GM21717 (cell line): ENCODE measurements at regions not wholly inside any gene's neighbourhood (a gene's known extent, or its start where the extent isn't known, plus 50 kb on each side); places are given as distances from the start of the nearest gene placed in this dataset.

Experiments used
- ATAC-seq: cut with Tn5 transposase; IDR thresholded peaks from one replicate; pipeline ENCODE4 v1.9.1; 2021; ENCODE audit warnings: mild to moderate bottlenecking, moderate library complexity; ENCODE audit not compliant: unreplicated experiment

DNA sequence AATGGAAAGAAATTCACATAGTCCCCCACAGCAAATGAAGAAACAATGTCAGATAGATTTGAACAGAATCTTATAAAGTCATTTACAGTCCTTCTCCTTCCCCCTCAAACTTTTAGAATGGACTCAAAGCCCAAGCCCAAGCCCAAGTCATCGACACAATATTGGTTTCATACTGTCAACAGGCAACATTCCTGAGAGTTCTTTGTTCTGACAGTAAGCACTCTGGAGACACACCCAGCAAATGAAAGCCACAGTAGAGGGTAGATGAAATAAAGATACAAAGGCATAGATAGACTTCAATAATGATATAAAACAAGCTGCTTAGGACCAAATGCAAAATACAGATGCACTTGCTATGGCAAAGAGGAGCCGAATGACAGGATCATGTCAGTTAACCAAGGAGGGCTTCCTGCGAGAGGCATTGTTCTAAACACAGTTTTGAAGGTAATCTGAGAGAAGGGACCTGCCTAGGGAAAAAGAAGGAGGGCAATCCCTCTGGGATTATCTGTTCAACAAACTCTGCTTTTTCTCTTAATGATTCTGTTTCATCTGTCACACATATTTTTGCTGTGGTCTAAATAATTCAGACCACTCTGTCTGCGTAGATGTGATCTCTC, 97.1 kb upstream of the MAP4K3 start:
- no peak for ATAC-seq

DNA sequence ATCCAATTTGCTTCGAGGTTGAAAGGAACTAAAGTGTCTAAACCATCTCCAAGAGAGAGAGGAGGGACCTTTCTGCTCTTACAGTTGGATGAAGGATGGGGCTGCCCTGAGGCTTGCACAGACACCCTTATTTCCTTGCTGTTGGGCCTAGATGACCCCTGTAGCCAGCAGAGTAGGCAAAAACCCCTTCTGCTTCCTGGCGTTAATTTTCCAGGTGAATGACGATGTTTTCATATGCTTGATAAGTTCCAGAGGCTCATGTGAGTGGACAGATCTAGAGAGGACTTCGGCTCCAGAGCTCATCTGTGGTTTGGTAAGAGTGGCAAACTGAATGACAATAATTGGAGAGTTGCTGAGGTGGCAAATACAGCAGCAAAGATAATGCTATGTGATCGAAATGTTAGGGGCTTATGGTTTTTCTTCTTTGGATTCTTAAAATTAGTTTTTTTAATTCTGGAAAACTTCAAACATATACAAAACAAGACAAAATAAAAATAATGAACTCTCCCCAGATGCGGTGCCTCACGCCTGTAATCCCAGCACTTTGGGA, 98.6 kb upstream of the MAP4K3 start:
- no peak for ATAC-seq

DNA sequence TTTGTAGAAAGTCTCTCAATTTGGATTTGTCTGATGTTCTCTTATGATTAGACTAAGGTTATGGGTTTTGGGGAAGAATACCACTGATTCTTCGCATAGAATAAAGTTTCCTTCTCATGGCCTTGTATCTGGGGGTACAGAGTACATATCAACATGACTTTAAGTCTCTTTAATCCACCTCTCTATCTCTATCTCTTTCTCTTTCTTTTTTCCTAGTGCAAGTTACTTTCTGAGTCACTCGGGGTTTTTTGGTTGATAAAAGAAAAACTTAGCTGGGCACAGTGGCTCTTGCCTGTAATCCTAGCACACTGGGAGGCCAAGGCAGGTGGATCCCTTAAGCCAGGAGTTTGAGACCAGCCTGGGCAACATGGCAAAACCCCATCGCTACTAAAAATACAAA, 100.1 kb upstream of the MAP4K3 start:
- peak; percentile 55 for ATAC-seq

DNA sequence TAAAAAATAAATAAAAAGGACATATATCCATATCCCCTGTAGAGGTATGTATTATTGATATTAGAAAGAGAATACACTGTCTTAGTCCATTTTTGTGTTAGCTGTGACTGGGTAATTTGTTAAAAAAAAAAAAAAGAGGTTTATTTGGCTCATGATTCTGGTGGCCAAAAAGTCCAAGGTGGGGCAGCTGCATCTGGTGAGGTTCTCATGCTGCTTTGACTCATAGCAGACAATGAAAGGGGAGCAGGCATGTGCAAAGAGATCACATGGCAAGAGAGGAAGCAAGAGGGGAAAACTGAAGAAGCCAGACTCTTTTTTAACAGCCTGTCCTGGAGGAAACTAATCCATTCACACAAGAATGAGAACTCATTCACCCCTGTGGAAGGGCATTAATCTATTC, 101.6 kb upstream of the MAP4K3 start:
- ATAC-seq, result no peak

DNA sequence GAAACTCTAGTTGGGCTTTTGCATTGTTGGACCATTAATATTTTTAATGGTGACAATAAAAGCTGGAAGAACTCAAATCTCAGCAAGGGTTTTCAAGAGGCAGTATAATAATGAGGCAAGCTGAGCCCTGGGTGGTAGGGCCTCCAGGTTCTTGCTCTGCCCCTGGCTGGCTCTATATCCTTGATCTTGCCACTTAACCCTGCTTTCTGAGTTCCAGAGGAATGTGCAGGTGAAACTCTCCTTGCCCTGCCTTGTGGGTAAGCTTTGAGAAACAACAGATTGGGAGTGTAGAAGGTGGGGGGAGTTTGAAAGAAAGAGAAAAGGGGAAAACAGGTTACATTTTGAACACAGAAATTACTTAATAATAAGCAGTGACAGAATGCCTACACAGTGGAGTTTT, 103.3 kb upstream of the MAP4K3 start:
- no peak for ATAC-seq

DNA sequence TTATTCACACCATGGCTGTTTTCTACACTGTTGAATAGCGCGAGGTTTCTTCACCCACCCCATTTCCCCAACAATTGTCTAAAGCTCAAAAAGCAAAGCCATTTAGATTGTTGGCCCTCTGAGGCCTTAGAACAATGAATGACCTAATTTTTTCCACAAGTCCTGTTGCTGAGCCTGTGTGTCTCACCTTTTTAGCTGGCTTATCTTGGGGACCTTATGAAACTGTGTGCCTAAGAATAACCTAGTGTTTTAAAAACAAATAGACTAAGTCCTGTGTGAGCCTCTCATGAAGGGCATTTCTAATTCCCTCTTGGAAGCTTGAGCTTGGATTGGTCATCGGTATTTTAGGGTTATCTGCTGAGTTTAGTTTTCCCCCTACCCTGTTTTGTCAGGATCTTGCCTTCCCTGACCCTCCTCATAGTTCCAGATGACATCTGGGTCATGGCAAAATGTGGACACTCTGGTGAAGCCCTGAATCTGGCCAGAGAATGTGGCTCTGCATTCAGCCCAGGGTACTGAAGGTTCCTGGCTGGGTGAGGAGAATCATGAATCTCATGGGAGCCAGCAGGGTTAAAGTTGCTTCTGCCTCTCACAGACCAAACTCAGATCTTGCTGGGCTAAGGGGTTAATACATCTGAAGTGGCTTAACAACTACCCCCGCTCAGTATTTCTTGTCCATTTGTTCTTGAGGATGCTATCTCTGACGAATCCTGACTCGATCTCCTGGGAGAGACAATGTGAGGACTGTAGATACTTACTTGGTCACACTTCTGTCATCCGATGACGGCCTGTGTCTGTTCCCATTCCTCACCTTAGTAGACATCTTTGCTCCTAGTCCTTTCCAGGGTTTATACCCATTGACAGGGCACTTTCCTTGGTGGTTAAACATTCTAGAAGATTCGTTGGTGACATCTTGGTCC, 104.2 kb upstream of the MAP4K3 start:
- no peak for ATAC-seq

DNA sequence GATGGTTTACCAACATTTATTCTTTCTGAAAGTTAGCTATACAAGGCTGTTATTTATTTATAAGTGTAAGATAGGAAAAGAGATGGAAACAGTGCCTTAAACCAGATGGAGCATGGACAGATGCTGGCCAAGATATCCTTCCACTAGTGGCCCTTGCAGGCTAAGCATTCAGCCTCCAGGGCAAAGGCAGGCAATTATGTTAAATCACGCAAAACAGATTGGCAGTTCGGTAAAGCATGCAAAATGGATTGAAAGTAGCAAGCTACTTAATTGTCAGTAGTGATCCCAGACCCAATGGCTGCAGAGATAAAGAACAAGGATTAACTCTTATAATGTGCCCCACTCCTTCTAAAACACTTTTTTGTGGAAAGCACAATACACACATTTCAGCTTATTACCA, 105.4 kb upstream of the MAP4K3 start:
- ATAC-seq, result no peak

DNA sequence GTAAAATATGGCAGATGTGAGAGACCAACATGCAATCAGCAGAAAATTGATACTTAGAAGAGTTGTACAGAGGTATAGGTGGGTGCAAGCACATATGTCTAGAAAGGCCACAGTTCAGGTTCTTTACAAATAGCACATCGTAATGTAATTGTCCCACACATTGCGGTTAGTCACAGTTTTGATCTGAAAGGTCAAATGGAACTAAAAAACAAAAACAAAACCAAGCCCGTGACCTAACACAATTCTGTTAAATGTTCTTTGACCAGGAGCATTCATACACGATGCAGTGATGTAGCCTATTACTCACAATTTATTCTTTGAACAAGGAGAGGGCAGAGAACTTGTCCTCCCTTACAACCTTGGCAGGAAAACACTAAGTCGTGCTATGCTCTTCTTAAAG, 108.9 kb upstream of the MAP4K3 start:
- ATAC-seq, result no peak

DNA sequence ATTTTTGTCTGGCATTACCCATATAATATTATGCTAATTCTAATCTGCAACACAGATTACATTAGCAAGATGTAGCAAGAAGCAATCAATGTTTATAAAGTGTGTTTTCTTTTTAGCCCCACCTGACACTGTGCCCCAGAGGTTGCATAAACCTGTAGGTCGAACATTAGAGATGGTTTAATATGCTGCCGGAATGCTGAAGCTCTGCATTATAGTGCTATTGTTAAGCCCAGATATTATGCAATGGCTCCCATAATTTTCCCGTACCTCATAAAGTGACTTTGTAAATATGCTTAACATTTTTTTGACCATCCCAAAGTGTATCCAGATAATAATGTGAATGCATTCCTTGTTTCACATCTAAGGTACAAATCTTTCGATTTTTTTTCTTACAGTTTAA, 109.3 kb upstream of the MAP4K3 start:
- ATAC-seq, result no peak

DNA sequence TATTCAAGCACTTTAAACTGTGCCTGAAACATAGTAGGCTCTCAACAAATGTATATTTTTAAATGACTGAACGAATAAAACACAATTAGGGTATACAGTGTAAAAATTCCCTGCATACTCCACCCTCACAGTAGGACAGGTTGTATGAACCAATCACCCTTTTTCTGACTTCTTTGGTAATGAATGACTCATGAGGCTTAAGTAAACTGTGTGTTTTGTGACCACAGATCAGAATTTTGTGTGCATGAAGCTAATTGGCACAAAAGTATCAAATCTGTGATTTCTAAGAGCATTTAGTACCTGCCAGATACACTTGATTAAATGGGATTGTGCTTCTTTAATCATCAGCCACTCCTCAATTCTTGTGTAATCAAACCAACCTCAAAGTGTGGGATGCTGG, 109.9 kb upstream of the MAP4K3 start:
- ATAC-seq, result no peak

DNA sequence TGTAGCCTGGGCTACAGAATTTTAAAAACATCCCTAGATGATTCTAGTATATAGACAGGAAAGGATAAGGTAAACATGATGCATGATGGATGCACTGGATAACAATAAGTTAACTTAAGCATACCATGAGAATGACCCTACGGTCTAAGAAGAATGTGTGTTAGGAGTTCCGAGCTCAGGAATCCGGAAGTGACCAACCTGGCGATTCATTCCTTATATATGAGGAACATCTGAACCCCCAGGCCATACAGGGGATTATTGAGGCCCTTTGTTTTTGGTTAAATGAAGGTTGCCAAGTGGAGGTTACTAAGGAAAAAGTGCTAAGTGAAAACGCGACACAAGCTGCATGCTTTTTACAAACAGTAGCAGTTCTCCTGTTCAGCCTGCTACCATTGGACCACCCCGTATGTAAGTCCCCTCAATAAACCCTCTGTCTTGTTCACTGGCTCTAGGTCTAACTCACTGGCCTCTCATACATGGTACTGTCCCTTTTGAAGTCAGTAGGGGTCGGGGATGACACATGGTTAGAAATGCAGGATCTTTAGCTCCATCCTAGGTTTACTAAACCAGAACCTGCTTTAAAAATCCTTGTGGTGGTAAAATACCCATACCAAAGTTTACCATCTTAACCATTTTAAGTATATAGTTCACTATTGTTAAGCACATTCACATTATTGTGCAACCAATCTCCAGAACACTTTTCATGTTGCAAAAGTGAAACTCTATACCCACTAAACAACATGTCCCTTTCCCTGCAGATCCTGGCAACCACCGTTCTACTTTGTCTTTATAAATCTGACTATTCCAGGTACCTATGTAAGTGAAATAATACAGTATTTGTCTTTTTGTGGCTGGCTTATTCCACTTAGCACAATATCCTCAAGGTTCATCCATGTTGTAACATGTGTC, 111.0 kb upstream of the MAP4K3 start:
- ATAC-seq, result no peak

DNA sequence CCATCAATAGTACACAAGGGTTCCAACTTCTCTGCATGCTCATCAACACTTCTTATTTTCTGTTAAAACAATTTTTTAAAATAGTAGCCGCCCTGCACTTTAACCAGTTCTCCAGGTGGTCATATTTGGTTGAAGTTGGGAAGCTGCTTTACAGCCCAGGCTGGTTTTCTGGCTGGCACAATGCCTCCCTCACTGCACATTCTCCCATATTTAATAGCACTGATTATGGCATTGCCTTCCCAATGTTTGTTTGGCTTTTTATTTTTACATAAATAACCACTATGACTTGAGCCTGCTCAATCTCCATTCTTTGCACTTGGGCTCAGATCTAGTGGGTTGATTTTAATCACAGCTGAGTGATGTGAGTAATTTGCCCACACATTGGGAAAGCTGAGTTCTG, 111.9 kb upstream of the MAP4K3 start:
- ATAC-seq, result no peak

DNA sequence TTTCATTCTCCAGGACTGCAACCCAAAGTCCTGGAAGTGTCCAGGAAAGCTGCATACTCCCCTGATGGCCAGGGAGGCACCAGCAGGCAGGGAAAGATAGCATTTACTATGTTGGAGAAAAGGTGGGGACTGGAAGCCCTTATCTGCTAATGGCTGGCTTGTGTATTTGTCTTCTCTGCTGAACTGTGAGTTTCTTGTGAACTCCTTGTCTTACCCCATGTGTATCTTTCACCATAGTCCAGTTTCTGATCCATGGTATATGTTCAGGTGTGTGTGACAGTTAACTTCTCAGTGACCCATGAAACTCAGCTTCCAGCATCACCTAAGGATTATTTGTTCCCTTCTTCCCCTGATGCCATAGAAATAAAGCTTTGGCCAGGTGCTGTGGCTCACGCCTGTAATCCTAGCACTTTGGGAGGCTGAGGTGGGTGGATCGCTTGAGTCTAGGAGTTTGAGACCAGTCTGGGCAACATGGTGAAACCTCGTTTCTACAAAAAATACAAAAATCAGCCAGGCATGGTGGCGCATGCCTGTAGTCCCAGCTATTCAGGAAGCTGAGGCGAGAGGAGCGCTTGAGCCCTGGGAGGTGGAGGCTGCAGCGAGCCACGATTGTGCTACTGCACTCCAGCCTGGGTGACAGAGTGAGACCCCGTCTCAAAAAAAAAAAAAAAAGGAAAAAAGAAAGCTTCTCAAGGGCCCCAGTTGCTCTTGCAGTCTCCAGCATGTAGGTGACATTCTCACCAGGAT, 112.8 kb upstream of the MAP4K3 start:
- no peak for ATAC-seq

DNA sequence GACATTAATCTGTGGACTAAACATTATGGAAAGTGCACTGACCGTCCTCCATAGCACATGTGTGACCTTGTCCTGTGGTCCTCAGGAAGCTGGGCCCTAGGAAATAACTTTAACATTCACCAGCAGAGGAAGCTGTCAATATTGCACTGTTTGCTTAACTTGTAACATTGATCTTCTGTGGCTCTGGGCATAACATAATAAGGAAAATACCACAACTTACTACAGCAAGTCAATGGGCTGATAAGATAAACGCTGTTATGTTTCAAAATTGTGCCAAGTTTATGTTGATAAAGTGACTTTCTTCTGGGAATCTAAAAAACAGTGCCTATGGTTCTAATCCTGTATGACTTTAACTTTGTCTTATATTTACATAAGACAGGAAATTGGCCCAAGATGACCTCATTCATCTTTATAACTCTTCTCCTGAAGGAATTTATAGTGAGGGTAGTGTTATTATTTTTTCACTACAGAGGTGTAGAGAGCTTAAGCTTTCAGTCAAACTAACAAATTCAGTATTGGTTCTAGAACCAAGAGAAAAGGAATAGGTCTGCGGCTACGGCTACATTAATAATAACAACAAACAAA, 113.7 kb upstream of the MAP4K3 start:
- ATAC-seq, result no peak

DNA sequence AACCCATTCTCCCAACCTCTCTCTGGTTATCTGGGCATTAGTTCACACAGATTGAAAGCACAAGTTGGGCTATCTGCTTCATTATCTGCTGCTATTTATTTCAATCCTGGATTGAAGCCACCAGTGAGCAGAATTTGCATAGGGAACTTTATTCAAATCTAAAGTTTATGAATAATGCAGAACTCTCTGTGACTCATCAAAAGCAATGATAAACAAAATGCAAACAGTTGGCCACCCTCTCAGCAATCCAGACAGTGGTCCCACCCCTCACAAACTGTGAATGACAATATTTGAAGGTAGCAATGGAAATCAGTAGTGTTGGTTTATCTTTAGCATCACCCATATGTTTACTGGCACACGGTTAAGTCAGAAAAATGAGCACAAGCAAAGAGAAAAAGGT, 106.8 kb upstream of the TMEM178A start:
- no peak for ATAC-seq

DNA sequence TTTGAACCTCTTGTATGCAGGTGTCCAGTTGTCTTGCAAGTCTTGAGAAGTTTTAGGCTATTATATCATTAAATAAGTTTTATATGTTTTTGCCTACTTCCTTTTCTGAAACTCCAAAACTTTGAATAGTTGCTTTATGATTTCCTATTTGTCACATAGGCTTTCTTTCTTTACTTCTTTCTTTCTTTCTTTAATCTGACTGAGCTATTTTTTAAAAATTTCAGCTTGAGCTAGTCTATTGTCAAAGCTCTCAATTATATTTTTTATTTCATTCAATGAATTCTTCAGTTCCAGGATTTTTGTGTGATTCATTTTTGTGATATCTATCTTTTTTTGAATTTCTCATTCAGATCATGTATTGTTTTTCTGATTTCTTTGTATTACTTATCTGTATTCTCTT, 102.1 kb upstream of the TMEM178A start:
- ATAC-seq, result no peak

DNA sequence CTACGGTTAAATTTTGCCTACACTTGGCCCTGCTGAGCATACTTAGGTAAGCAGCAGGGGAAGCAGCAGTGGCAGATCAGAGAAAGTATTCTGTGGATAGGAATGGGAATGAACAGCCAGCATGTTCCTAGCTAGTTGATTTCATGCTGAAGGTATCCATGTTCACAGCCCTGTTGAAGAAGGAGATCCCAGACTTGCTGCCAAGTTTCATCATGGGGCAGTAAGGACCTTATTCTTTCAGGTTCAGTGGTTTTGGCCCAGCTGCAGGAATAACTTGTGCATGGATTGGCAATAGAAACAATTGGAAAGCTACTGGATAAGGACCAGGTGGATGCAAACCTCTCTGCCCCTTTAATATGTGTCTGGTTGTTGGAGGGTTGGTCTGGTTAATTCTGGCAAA, 98.2 kb upstream of the TMEM178A start:
- no peak for ATAC-seq

DNA sequence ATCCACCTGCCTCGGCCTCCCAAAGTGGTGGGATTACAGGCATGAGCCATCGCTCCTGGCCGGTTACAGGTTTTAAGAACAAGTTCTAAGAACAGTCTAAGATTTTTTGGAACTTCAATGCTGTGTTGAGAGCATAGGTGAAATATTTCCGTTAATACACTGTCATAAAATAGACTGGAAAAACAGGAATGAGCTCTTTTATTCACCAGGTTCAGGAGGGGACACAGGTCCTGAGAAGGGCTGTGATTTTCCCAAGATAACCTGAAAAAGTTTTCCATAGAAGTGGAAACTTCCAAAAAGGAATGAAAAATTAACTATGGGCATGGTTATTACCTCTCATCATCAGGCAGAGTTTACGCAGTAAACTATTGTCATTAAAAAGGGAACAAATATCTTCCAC, 97.6 kb upstream of the TMEM178A start:
- no peak for ATAC-seq

DNA sequence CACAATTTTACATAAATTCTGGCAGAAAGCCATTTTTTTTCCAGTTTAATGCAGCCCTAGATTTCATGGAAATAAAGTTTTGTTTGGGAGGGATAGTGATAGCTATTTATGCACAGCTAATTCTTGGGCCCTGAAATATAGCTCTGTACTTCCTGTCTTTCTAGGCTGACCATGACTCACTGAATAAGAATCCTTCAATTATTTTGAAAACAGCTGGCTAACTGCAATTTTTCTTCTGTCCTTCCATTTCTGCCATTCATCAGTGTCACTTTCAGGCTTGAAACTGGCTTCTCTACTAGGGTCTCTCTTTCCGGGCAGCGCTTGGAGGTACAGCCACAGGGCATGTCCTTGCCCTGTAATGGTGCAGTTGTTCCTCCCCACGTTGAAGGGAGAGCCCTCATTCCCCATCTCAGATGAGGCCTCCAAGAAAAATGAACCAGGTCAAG, 97.1 kb upstream of the TMEM178A start:
- no peak for ATAC-seq

DNA sequence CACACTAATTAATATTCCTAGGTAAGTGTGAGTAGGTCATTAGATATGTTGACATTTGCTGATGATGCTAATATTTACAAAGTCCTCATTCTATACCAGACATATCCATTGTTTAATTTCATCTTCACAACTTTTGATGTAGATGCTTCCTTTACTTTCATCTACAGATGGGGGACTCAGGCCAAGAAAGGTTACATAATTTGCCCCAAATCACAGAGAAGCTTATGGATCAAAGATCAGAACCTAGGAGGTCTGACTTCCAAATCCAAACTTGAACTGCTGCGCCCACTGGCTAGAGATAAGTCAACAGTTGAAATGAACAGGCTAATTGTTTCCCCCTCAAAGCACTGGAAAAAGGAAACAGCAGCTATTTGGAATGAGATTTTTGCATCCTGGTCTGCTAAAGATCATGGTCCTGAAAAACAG, 95.6 kb upstream of the TMEM178A start:
- no peak for ATAC-seq
